Type B pancreatic cell (in vitro differentiated cells): ENCODE measurements at regions not wholly inside any gene's neighbourhood (a gene's known extent, or its start where the extent isn't known, plus 50 kb on each side); places are given as distances from the start of the nearest gene placed in this dataset.

Source experiments
- DNase-seq: peaks from one replicate; pipeline ENCODE4 v3.0.0; 2021; ENCODE audit warnings: mixed read lengths; ENCODE audit not compliant: unreplicated experiment; ENCODE audit errors: extremely low spot score
- H3K27ac Mint-ChIP-seq: 2 replicates; pipeline ENCODE4 v1.8.0; 2021; ENCODE audit warnings: mild to moderate bottlenecking, mixed read lengths
- H3K27me3 Mint-ChIP-seq: 2 replicates; pipeline ENCODE4 v1.8.0; 2021; ENCODE audit warnings: mixed read lengths
- H3K36me3 Mint-ChIP-seq: 2 replicates; pipeline ENCODE4 v1.8.0; 2021; ENCODE audit warnings: mixed read lengths
- H3K4me1 Mint-ChIP-seq: one replicate; pipeline ENCODE4 v1.8.0; 2021; ENCODE audit warnings: mixed read lengths; ENCODE audit not compliant: unreplicated experiment
- H3K4me3 Mint-ChIP-seq: 2 replicates; pipeline ENCODE4 v1.8.0; 2021; ENCODE audit warnings: mild to moderate bottlenecking, mixed read lengths
- H3K9me3 Mint-ChIP-seq: 2 replicates; pipeline ENCODE4 v1.8.0; 2021; ENCODE audit warnings: mixed read lengths
- TF ChIP-seq, protein P1 (sequence below): fragments of 200-600 bp; sonication (generic); conservative IDR thresholded peaks from 2 replicates; pipeline ENCODE4 v1.5.0; 2021; ENCODE audit warnings: antibody characterized with exemption, mild to moderate bottlenecking

- peaks cover 3% of the 10 kb centered on the region for H3K27me3 Mint-ChIP-seq
- no peaks in the 10 kb centered on the region for H3K9me3 Mint-ChIP-seq
- TF ChIP-seq, protein P1, sequence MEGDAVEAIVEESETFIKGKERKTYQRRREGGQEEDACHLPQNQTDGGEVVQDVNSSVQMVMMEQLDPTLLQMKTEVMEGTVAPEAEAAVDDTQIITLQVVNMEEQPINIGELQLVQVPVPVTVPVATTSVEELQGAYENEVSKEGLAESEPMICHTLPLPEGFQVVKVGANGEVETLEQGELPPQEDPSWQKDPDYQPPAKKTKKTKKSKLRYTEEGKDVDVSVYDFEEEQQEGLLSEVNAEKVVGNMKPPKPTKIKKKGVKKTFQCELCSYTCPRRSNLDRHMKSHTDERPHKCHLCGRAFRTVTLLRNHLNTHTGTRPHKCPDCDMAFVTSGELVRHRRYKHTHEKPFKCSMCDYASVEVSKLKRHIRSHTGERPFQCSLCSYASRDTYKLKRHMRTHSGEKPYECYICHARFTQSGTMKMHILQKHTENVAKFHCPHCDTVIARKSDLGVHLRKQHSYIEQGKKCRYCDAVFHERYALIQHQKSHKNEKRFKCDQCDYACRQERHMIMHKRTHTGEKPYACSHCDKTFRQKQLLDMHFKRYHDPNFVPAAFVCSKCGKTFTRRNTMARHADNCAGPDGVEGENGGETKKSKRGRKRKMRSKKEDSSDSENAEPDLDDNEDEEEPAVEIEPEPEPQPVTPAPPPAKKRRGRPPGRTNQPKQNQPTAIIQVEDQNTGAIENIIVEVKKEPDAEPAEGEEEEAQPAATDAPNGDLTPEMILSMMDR = no peak
- H3K4me3 Mint-ChIP-seq = no peak overlapping the region
- no peak for DNase-seq
- H3K27ac Mint-ChIP-seq = no peak overlapping the region
- no peaks in the 10 kb centered on the region for H3K36me3 Mint-ChIP-seq
- H3K4me1 Mint-ChIP-seq = peaks cover 4% of the 10 kb centered on the region
These were observed 147.2 kb downstream of the CTTN start for GRCh38 chr11:70545610-70545912.

DNA sequence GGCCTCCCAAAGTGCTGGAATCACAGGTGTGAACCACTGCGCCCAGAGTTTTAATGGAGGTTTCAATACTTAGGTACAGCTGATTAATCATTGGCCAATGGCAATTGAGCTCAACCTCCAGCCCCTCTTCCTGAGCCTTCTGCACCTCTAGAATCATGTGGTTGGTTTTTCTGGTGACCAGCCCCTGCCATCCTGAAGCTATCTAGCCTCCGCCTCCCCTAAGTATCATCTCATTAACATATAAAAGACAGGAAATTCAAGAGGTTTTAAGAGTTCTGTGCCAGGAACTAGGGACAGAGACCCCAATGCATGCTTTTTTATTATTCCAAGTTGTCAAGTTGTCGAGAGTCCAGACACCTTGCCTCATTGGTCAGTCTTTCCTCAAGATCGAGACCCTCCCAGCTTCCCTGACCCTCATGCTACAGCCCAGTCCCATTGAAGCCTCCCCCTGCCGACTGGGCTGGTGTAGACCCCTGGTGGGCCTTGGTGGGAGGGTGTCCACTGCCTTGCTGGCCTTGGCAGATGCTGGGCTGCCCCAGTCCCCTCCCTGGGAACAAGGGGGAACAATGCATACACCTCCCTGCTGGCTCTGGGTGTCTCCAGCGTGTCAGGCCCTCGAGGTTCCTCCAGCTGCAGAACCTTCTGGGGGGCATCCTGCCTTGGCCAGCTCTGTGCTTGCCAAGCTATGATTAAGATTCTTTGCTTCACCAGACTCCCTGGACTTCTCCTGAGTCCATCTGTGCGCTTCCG lies 148.0 kb downstream of the CTTN start:
- Mint-ChIP-seq H3K9me3 (no peaks in the 10 kb centered on the region), H3K4me1 (peaks cover 4% of the 10 kb centered on the region), H3K36me3 (no peaks in the 10 kb centered on the region), H3K27me3 (peaks cover 3% of the 10 kb centered on the region), H3K27ac (no peak overlapping the region), H3K4me3 (no peak overlapping the region)
- TF ChIP-seq, protein P1 = no peak
- DNase-seq = no peak

- TF ChIP-seq, protein P1 = no peak
- Mint-ChIP-seq H3K27me3 (peaks cover 3% of the 10 kb centered on the region), H3K36me3 (no peaks in the 10 kb centered on the region), H3K27ac (no peak overlapping the region), H3K9me3 (no peaks in the 10 kb centered on the region), H3K4me3 (no peak overlapping the region), H3K4me1 (peaks cover 11% of the 10 kb centered on the region)
- DNase-seq = no peak
These were observed 149.1 kb downstream of the CTTN start for GRCh38 chr11:70547386-70547785.

DNA sequence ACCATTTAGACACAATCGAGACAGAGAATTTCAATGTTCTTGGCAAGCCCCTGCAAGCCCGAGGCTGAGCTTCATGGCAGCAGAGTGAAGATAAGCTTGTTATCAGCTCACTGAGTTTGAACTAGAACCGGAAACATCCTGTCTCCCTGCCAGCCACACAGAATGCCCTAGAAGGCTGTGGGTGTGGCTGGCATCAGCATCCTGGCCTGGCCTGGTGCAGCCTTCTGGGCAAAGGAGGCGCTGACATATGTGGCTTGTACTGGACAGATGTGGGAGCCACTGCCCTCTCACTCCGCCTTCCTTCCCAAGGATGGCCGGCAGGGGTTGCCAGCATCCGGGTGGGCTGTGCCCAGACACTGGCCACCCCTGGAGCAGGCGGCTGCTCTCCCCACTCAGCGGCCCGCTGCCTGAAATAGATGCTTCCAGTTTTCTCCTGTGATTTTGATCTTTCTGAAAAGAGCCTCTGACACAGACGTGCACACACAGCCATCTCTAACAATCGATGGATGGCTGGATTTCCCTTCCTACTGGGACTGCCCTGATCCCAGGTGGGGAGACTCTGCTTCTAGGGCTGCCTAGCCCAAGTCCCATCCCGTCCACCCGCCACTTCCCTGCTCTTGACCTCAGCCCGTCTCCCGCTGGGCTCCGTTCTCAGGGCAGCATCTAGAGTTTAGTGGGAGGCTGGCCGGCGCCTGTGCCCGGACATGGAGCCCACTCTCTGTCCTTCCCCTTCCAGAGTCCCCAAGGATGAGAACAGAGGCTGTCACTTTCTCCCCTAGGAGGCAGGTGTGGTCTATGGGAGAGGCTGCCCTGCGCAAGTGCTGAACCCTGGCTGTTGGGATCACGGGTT lies 149.7 kb downstream of the CTTN start:
- peaks cover 12% of the 10 kb centered on the region for H3K4me1 Mint-ChIP-seq
- TF ChIP-seq, protein P1 = no peak
- no peaks in the 10 kb centered on the region for H3K9me3 Mint-ChIP-seq
- H3K27me3 Mint-ChIP-seq = peaks cover 3% of the 10 kb centered on the region
- no peaks in the 10 kb centered on the region for H3K36me3 Mint-ChIP-seq
- H3K27ac Mint-ChIP-seq = no peak overlapping the region
- DNase-seq = no peak
- no peak overlapping the region for H3K4me3 Mint-ChIP-seq

DNA sequence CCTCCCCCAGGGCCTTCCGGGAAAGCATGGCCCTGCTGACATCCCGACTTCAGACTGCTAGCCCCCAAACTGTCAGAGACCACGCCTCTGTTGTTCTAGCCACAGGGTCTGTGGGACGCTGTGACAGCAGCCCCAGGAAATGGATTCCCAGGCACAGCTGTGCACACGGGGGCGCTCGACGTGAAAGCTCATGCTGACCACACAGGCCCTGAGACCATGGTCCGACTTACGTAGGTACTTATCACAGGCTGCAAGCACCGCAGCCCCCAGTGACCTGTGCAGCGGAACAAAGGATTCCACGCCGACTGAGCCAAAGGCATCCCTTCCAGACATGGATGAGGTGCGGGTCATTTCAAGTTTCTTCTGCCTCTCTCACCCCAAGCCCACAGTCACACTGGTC lies 150.6 kb downstream of the CTTN start:
- H3K27me3 Mint-ChIP-seq = peaks cover 3% of the 10 kb centered on the region
- no peak for DNase-seq
- H3K36me3 Mint-ChIP-seq = no peaks in the 10 kb centered on the region
- H3K9me3 Mint-ChIP-seq = no peaks in the 10 kb centered on the region
- peaks cover 12% of the 10 kb centered on the region for H3K4me1 Mint-ChIP-seq
- no peak overlapping the region for H3K27ac Mint-ChIP-seq
- TF ChIP-seq, protein P1 = no peak
- H3K4me3 Mint-ChIP-seq = no peak overlapping the region
